ENCODE measurements at regions not wholly inside any gene's neighbourhood (a gene's known extent, or its start where the extent isn't known, plus 50 kb on each side); places are given as distances from the start of the nearest gene placed in this dataset.

- ChIA-PET CTCF (no interaction called here), POLR2A (no interaction called here)
- H3K4me3 ChIP-seq (ENCODE audit: low read depth, low read length), result no peak overlapping the region
- TF ChIP-seq CTCF (IDR thresholded peaks at IDR 0.05; ENCODE audit: insufficient read depth, low read depth, low read length), result no peak
- H3K36me3 ChIP-seq (ENCODE audit: control insufficient read depth, insufficient read depth, low read length), result no peaks in the 10 kb centered on the region
- DNase-seq (ENCODE audit: low read depth), result no peak
- no peaks in the 10 kb centered on the region for H3K27me3 ChIP-seq (ENCODE audit: control insufficient read depth, insufficient read depth, low read length)
These were observed 624.3 kb upstream of the EPHA6 start for GRCh38 chr3:96190024-96190616.

- Histone ChIP-seq H3K4me3 (ENCODE audit: low read depth, low read length) (no peak overlapping the region), H3K27me3 (ENCODE audit: control insufficient read depth, insufficient read depth, low read length) (no peaks in the 10 kb centered on the region), H3K36me3 (ENCODE audit: control insufficient read depth, insufficient read depth, low read length) (no peaks in the 10 kb centered on the region)
- no peak for TF ChIP-seq CTCF (IDR thresholded peaks at IDR 0.05; ENCODE audit: insufficient read depth, low read depth, low read length)
- CTCF ChIA-PET, result no interaction called here
- DNase-seq (ENCODE audit: low read depth), result no peak
- POLR2A ChIA-PET, result no interaction called here
These were observed 621.3 kb upstream of the EPHA6 start for GRCh38 chr3:96192966-96193550.

GRCh38 chr3:96200897-96201296 lies 613.5 kb upstream of the EPHA6 start:
- POLR2A ChIA-PET, result no interaction called here
- no peak for TF ChIP-seq CTCF (IDR thresholded peaks at IDR 0.05; ENCODE audit: insufficient read depth, low read depth, low read length)
- DNase-seq (ENCODE audit: low read depth), result no peak
- H3K27me3 ChIP-seq (ENCODE audit: control insufficient read depth, insufficient read depth, low read length), result no peaks in the 10 kb centered on the region
- no peak overlapping the region for H3K4me3 ChIP-seq (ENCODE audit: low read depth, low read length)
- H3K36me3 ChIP-seq (ENCODE audit: control insufficient read depth, insufficient read depth, low read length), result no peaks in the 10 kb centered on the region
- CTCF ChIA-PET, result no interaction called here

- CTCF ChIA-PET, result no interaction called here
- no peaks in the 10 kb centered on the region for H3K27me3 ChIP-seq (ENCODE audit: control insufficient read depth, insufficient read depth, low read length)
- TF ChIP-seq CTCF (IDR thresholded peaks at IDR 0.05; ENCODE audit: insufficient read depth, low read depth, low read length), result no peak
- H3K36me3 ChIP-seq (ENCODE audit: control insufficient read depth, insufficient read depth, low read length), result no peaks in the 10 kb centered on the region
- POLR2A ChIA-PET, result no interaction called here
- no peak overlapping the region for H3K4me3 ChIP-seq (ENCODE audit: low read depth, low read length)
- DNase-seq (ENCODE audit: low read depth), result no peak
These were observed 612.9 kb upstream of the EPHA6 start for GRCh38 chr3:96201463-96201862.

- CTCF ChIA-PET, result no interaction called here
These were observed 612.2 kb upstream of the EPHA6 start for GRCh38 chr3:96202181-96202580.

More at GRCh38 chr3:96202181-96202580, 612.2 kb upstream of the EPHA6 start:
- no peak for TF ChIP-seq CTCF (IDR thresholded peaks at IDR 0.05; ENCODE audit: insufficient read depth, low read depth, low read length)
- DNase-seq (ENCODE audit: low read depth), result no peak
- Histone ChIP-seq H3K27me3 (ENCODE audit: control insufficient read depth, insufficient read depth, low read length) (no peaks in the 10 kb centered on the region), H3K4me3 (ENCODE audit: low read depth, low read length) (no peak overlapping the region), H3K36me3 (ENCODE audit: control insufficient read depth, insufficient read depth, low read length) (no peaks in the 10 kb centered on the region)
- POLR2A ChIA-PET, result no interaction called here
